ENCODE measurements at regions not wholly inside any gene's neighbourhood (a gene's known extent, or its start where the extent isn't known, plus 50 kb on each side); places are given as distances from the start of the nearest gene placed in this dataset.

- Histone ChIP-seq H3K79me2 (ENCODE audit: insufficient read depth) (no peaks in the 10 kb centered on the region), H3K27me3 (ENCODE audit: insufficient read depth) (no peaks in the 10 kb centered on the region), H3K4me2 (no peak overlapping the region), H3K4me3 (ENCODE audit: low read depth in 2 of 2, low read length in 1 of 2) (no peak overlapping the region), H3F3A (replicated peaks; ENCODE audit: insufficient read depth) (no peaks in the 10 kb centered on the region), H3K9me2 (no peaks in the 10 kb centered on the region), H3K9me3 (no peaks in the 10 kb centered on the region), H3K4me1 (ENCODE audit: control insufficient read depth in 1 of 2, insufficient read depth in 2 of 2, low read depth in 1 of 2, low read length in 1 of 2) (no peaks in the 10 kb centered on the region), H3K9ac (no peak overlapping the region), H2AFZ (ENCODE audit: low read depth) (no peak overlapping the region), H4K20me1 (ENCODE audit: insufficient read depth) (no peaks in the 10 kb centered on the region), H3K36me3 (replicated peaks in 1 of 2; ENCODE audit: control insufficient read depth in 1 of 2, insufficient read depth in 2 of 2, low read length in 1 of 2) (no peaks in the 10 kb centered on the region), H3K27ac (ENCODE audit: low read depth in 2 of 2, low read length in 1 of 2) (no peak overlapping the region)
- ChIA-PET POLR2A (no interaction called here), CTCF (interaction anchor here (0.7 kb wide), 1 partner anchor 83 kb away, joined by 3 read pairs; no protein-coding TSS in a partner anchor)
- TF ChIP-seq MEF2A (IDR thresholded peaks at IDR 0.05; ENCODE audit: borderline replicate concordance, low read depth) (no peak), FOXM1 (IDR thresholded peaks at IDR 0.05; ENCODE audit: low read depth) (no peak), RXRA (IDR thresholded peaks at IDR 0.05; ENCODE audit: borderline replicate concordance, low read depth) (no peak), USF2 (IDR thresholded peaks at IDR 0.05; ENCODE audit: borderline replicate concordance, low read depth, low read length) (no peak), CHD2 (IDR thresholded peaks at IDR 0.05; ENCODE audit: low read length, partially characterized antibody) (no peak), GATA2 (CRISPR knock-in tag; IDR thresholded peaks at IDR 0.05) (no peak), YY1 (IDR thresholded peaks at IDR 0.05; ENCODE audit: low read depth) (no peak), MXI1 (IDR thresholded peaks at IDR 0.05; ENCODE audit: low read depth, low read length) (no peak), ELF1 (IDR thresholded peaks at IDR 0.05) (no peak), SMC3 (IDR thresholded peaks at IDR 0.05; ENCODE audit: low read depth, low read length) (no peak), NRF1 (IDR thresholded peaks at IDR 0.05; ENCODE audit: low read depth, low read length) (no peak), POLR2AphosphoS5 (IDR thresholded peaks at IDR 0.05; ENCODE audit: low read depth, low read length) (no peak), RFX5 (IDR thresholded peaks at IDR 0.05; ENCODE audit: low read length) (no peak), REST (IDR thresholded peaks at IDR 0.05; ENCODE audit: low read depth, low read length) (no peak), SIN3A (IDR thresholded peaks at IDR 0.05; ENCODE audit: borderline replicate concordance, low read depth, low read length) (no peak), TEAD4 (IDR thresholded peaks at IDR 0.05; ENCODE audit: borderline replicate concordance, insufficient read depth) (no peak), TAF1 (IDR thresholded peaks at IDR 0.05; ENCODE audit: borderline replicate concordance, low read depth, low read length) (no peak), MAX (IDR thresholded peaks at IDR 0.05; ENCODE audit: low read depth) (no peak), RAD21 (IDR thresholded peaks at IDR 0.05; ENCODE audit: low read length) (no peak)
- no peak for DNase-seq
- WGBS (ENCODE audit: low lambda C conversion rate), result 0% methylated on average over 2 of the region's 2 CpGs
These were observed 1077.2 kb downstream of the BCL11B start for GRCh38 chr14:98194821-98195220.

Data from SK-N-SH (cell line).